ENCODE measurements at regions not wholly inside any gene's neighbourhood (a gene's known extent, or its start where the extent isn't known, plus 50 kb on each side); places are given as distances from the start of the nearest gene placed in this dataset.

- Histone ChIP-seq H3K27me3 (ENCODE audit: control insufficient read depth in 1 of 2, insufficient read depth in 2 of 2, low read length in 2 of 2) (no peaks in the 10 kb centered on the region), H3K9me3 (ENCODE audit: low read length) (no peaks in the 10 kb centered on the region), H3K4me1 (ENCODE audit: insufficient read depth, low read length) (no peaks in the 10 kb centered on the region), H3K4me2 (ENCODE audit: low read depth, low read length) (no peak overlapping the region), H3K36me3 (replicated peaks in 1 of 2; ENCODE audit: control insufficient read depth in 1 of 2, insufficient read depth in 2 of 2, low read length in 2 of 2) (no peaks in the 10 kb centered on the region), H3K27ac (ENCODE audit: extremely low read length, insufficient read depth, low read length) (no peak overlapping the region), H3K4me3 (replicated peaks in 1 of 3; ENCODE audit: insufficient read depth in 1 of 3, low read depth in 2 of 3, low read length in 3 of 3) (no peak overlapping the region), H3K79me2 (ENCODE audit: insufficient read depth, low read length) (no peaks in the 10 kb centered on the region), H3K9ac (ENCODE audit: insufficient read depth, low read depth, low read length) (no peak overlapping the region), H4K20me1 (ENCODE audit: insufficient read depth, low read length) (no peaks in the 10 kb centered on the region), H2AFZ (ENCODE audit: low read length) (no peak overlapping the region)
- DNase-seq (ENCODE audit: low spot score) (no peak), ATAC-seq (no peak), FAIRE-seq (no peak)
- TF ChIP-seq ZNF10 (CRISPR knock-in tag; IDR thresholded peaks at IDR 0.05; ENCODE audit: borderline replicate concordance, low read depth), result no peak
- peak; percentile 95 for TF ChIP-seq ZFAT (CRISPR knock-in tag; conservative IDR thresholded peaks at IDR 0.05)
- POLR2A ChIA-PET, result no interaction called here
- BruUV-seq (replicated peaks), result no TSS peak
- intact Hi-C loops (cut with micrococcal nuclease; ENCODE audit: unreplicated experiment), result no loop called here
- in situ Hi-C loops (cut with HindIII; ENCODE audit: extremely low pct_ligation_motif_present, low pct_unique_long_range_greater_than_20kb), result no loop called here
- under 1% methylated on average over 3 of the region's 3 CpGs for WGBS (ENCODE audit: low lambda C conversion rate)
- CTCF ChIA-PET (ENCODE audit: low intra/inter-chr PET ratio, low total read pairs), result no interaction called here
Observed at GRCh38 chr6:145143379-145143778, 591.9 kb downstream of the EPM2A start.

- ChIA-PET CTCF (ENCODE audit: low intra/inter-chr PET ratio, low total read pairs) (no interaction called here), POLR2A (no interaction called here)
- intact Hi-C loops (cut with micrococcal nuclease; ENCODE audit: unreplicated experiment) (no loop called here), in situ Hi-C loops (cut with HindIII; ENCODE audit: extremely low pct_ligation_motif_present, low pct_unique_long_range_greater_than_20kb) (no loop called here)
- BruUV-seq (replicated peaks), result no TSS peak
- no peaks in the 10 kb centered on the region for H3K27me3 ChIP-seq (ENCODE audit: control insufficient read depth in 1 of 2, insufficient read depth in 2 of 2, low read length in 2 of 2)
- no peak overlapping the region for H2AFZ ChIP-seq (ENCODE audit: low read length)
- no peaks in the 10 kb centered on the region for H4K20me1 ChIP-seq (ENCODE audit: insufficient read depth, low read length)
- H3K27ac ChIP-seq (ENCODE audit: extremely low read length, insufficient read depth, low read length), result no peak overlapping the region
- H3K9ac ChIP-seq (ENCODE audit: insufficient read depth, low read depth, low read length), result no peak overlapping the region
- no peak overlapping the region for H3K4me2 ChIP-seq (ENCODE audit: low read depth, low read length)
- TF ChIP-seq GFI1 (CRISPR knock-in tag; IDR thresholded peaks at IDR 0.05; ENCODE audit: borderline replicate concordance) (no peak), ZNF550 (CRISPR knock-in tag; IDR thresholded peaks at IDR 0.05; ENCODE audit: borderline replicate concordance) (no peak), SP1 (IDR thresholded peaks at IDR 0.05) (no peak), SP1 (CRISPR knock-in tag; IDR thresholded peaks at IDR 0.05) (no peak), ZNF230 (CRISPR knock-in tag; IDR thresholded peaks at IDR 0.05) (no peak), PAX8 (CRISPR knock-in tag; IDR thresholded peaks at IDR 0.05; ENCODE audit: borderline replicate concordance) (no peak), MIXL1 (CRISPR knock-in tag; IDR thresholded peaks at IDR 0.05) (no peak), IKZF5 (CRISPR knock-in tag; IDR thresholded peaks at IDR 0.05) (no peak), HIVEP1 (CRISPR knock-in tag; IDR thresholded peaks at IDR 0.05) (no peak), ZNF207 (IDR thresholded peaks at IDR 0.05; ENCODE audit: borderline replicate concordance) (no peak), ZC3H13 (CRISPR knock-in tag; IDR thresholded peaks at IDR 0.05) (no peak), ZHX2 (IDR thresholded peaks at IDR 0.05; ENCODE audit: low read depth) (no peak), ZHX2 (CRISPR knock-in tag; IDR thresholded peaks at IDR 0.05; ENCODE audit: borderline replicate concordance) (no peak)
- FAIRE-seq (no peak), ATAC-seq (no peak), DNase-seq (ENCODE audit: low spot score) (no peak)
- H3K4me3 ChIP-seq (replicated peaks in 1 of 3; ENCODE audit: insufficient read depth in 1 of 3, low read depth in 2 of 3, low read length in 3 of 3), result no peak overlapping the region
- H3K36me3 ChIP-seq (replicated peaks in 1 of 2; ENCODE audit: control insufficient read depth in 1 of 2, insufficient read depth in 2 of 2, low read length in 2 of 2), result no peaks in the 10 kb centered on the region
- no peaks in the 10 kb centered on the region for H3K4me1 ChIP-seq (ENCODE audit: insufficient read depth, low read length)
- H3K9me3 ChIP-seq (ENCODE audit: low read length), result no peaks in the 10 kb centered on the region
- H3K79me2 ChIP-seq (ENCODE audit: insufficient read depth, low read length), result no peaks in the 10 kb centered on the region
Observed at GRCh38 chr6:145147559-145147958, 587.8 kb downstream of the EPM2A start.

Data from HepG2 (cell line).